Endothelial cell of umbilical vein (primary cell): ENCODE measurements at regions not wholly inside any gene's neighbourhood (a gene's known extent, or its start where the extent isn't known, plus 50 kb on each side); places are given as distances from the start of the nearest gene placed in this dataset.

Experiments used
- BruUV-seq: library from RNA; stranded (reverse); fragments of 400-500 nt; replicated peaks from 2 replicates; lab custom pipeline; 2021; lab: Mats Ljungman, UMichigan
- CTCF ChIA-PET: fragments of 300-600, 350-600 bp; sonication (Branson Sonifier 250); formaldehyde crosslinking; loops from one replicate; lab custom pipeline; 2021; ENCODE audit warnings: antibody characterized with exemption, inconsistent platforms; lab: Charles Lee
- POLR2A ChIA-PET: fragments of 300-600, 350-600 bp; sonication (Branson Sonifier 250); formaldehyde crosslinking; loops from one replicate; lab custom pipeline; 2021; ENCODE audit warnings: antibody characterized with exemption, inconsistent platforms; lab: Charles Lee
- DNase-seq: peaks from one replicate; pipeline ENCODE4 v3.0.0-alpha.2; 2011; ENCODE audit warnings: low read depth, low spot score
- FAIRE-seq: peaks from 2 replicates; lab custom pipeline; 2011; peaks lifted over from hg19 to GRCh38; lab: Jason Lieb, UNC
- H2AFZ ChIP-seq: 2 replicates; pipeline ENCODE4 v1.6.0; 2012; ENCODE audit warnings: low read depth, low read length, control low read depth, inconsistent platforms
- H3K27ac ChIP-seq: 2 replicates; pipeline ENCODE4 v1.5.1; 2011; ENCODE audit warnings: low read depth, mild to moderate bottlenecking, control low read depth, low read length, moderate library complexity; ENCODE audit not compliant: insufficient read depth
- H3K27me3 ChIP-seq, 2 experiments: 2 replicates each; pipeline versions ENCODE4 v1.6.0 to v1.6.1; 2011; ENCODE audit warnings: low read length in 2 of 2, mixed read lengths in 1 of 2; ENCODE audit not compliant: control insufficient read depth in 2 of 2, insufficient read depth in 2 of 2
- H3K36me3 ChIP-seq, 2 experiments: 2 replicates in 1 of 2; 3 replicates in 1 of 2; pipeline ENCODE4 v1.5.1; 2011; ENCODE audit warnings: low read length in 2 of 2, mild to moderate bottlenecking in 1 of 2, moderate library complexity in 1 of 2; ENCODE audit not compliant: control insufficient read depth in 2 of 2, insufficient read depth in 2 of 2; ENCODE audit errors: extremely low read depth in 1 of 2
- H3K4me1 ChIP-seq: 3 replicates; pipeline ENCODE4 v1.5.1; 2011; ENCODE audit warnings: mild to moderate bottlenecking, low read length; ENCODE audit not compliant: control insufficient read depth, insufficient read depth; ENCODE audit errors: extremely low read depth
- H3K4me2 ChIP-seq: 2 replicates; pipeline ENCODE4 v1.6.1; 2011; ENCODE audit warnings: low read length, control low read depth, mixed read lengths; ENCODE audit not compliant: insufficient read depth
- H3K4me3 ChIP-seq, 3 experiments: fragments of 200-600 bp in 1 of 3; sonication (generic), shearing (Covaris generic) in 1 of 3; replicated peaks in 1 of 3; 2 replicates each; pipeline ENCODE4 v1.5.1; 2011 to 2016; ENCODE audit warnings: control low read depth in 3 of 3, low read length in 3 of 3, mild to moderate bottlenecking in 2 of 3, inconsistent platforms in 1 of 3, low read depth in 1 of 3, moderate library complexity in 1 of 3; ENCODE audit not compliant: insufficient read depth in 1 of 3
- H3K79me2 ChIP-seq: 2 replicates; pipeline ENCODE4 v1.6.0; 2012; ENCODE audit warnings: low read length, inconsistent platforms; ENCODE audit not compliant: control insufficient read depth, insufficient read depth
- H3K9ac ChIP-seq: replicated peaks from 2 replicates; pipeline ENCODE3; 2011; ENCODE audit warnings: low read length, control low read depth; ENCODE audit not compliant: insufficient read depth; ENCODE audit errors: extremely low read depth
- H3K9me1 ChIP-seq: replicated peaks from 3 replicates; pipeline ENCODE4 v1.6.0; 2011; ENCODE audit warnings: mild to moderate bottlenecking, low read length; ENCODE audit not compliant: control insufficient read depth, insufficient read depth; ENCODE audit errors: extremely low read depth
- H3K9me3 ChIP-seq: replicated peaks from 2 replicates; pipeline ENCODE4 v1.5.1; 2012; ENCODE audit warnings: low read length, inconsistent platforms; ENCODE audit not compliant: control insufficient read depth, insufficient read depth
- H4K20me1 ChIP-seq: replicated peaks from 2 replicates; pipeline ENCODE3; 2011; ENCODE audit warnings: mild to moderate bottlenecking, low read length; ENCODE audit not compliant: control insufficient read depth, insufficient read depth; ENCODE audit errors: extremely low read depth
- EZH2 ChIP-seq: IDR thresholded peaks from 2 replicates; pipeline ENCODE4 v1.6.1; 2012; ENCODE audit warnings: borderline replicate concordance, low read depth, mild to moderate bottlenecking, moderate library complexity, low read length, inconsistent platforms; ENCODE audit not compliant: severe bottlenecking
- JUN ChIP-seq: IDR thresholded peaks from 2 replicates; pipeline ENCODE4 v1.6.1; 2011; ENCODE audit warnings: borderline replicate concordance, low read depth; ENCODE audit not compliant: insufficient read length, insufficient read depth
- MYC ChIP-seq: IDR thresholded peaks from one replicate; pipeline ENCODE4 v1.6.1; 2011; ENCODE audit warnings: mild to moderate bottlenecking, low read depth, low read length
- POLR2A ChIP-seq: IDR thresholded peaks from 2 replicates; pipeline ENCODE4 v1.6.1; 2012; ENCODE audit warnings: low read depth, mild to moderate bottlenecking, control low read depth, low read length
- dilution Hi-C: fragments of 300-500 bp; cut with MboI; formaldehyde crosslinking; loops from one replicate; pipeline ENCODE4 v1.15.0; 2019; ENCODE audit warnings: low sequenced_read_pairs; ENCODE audit not compliant: extremely low pct_ligation_motif_present
- intact Hi-C: fragments of 100-400 bp; cut with micrococcal nuclease; formaldehyde crosslinking; loops from one replicate; pipeline ENCODE4 v1.10.0; 2022
- TF ChIP-seq, protein P1 (sequence below), 2 donors: IDR thresholded peaks; 1 replicate in 1 of 2; 2 replicates in 1 of 2; pipeline ENCODE4 v1.5.1; 2011; ENCODE audit warnings: low read length in 2 of 2, mild to moderate bottlenecking in 2 of 2, moderate library complexity in 2 of 2, control low read depth in 1 of 2, inconsistent platforms in 1 of 2, low read depth in 1 of 2; ENCODE audit not compliant: insufficient read depth in 1 of 2; ENCODE audit errors: extremely low read depth in 1 of 2
- TF ChIP-seq, protein P2 (sequence below): IDR thresholded peaks from 2 replicates; pipeline ENCODE4 v1.6.1; 2011; ENCODE audit not compliant: insufficient read depth, insufficient read length

DNA sequence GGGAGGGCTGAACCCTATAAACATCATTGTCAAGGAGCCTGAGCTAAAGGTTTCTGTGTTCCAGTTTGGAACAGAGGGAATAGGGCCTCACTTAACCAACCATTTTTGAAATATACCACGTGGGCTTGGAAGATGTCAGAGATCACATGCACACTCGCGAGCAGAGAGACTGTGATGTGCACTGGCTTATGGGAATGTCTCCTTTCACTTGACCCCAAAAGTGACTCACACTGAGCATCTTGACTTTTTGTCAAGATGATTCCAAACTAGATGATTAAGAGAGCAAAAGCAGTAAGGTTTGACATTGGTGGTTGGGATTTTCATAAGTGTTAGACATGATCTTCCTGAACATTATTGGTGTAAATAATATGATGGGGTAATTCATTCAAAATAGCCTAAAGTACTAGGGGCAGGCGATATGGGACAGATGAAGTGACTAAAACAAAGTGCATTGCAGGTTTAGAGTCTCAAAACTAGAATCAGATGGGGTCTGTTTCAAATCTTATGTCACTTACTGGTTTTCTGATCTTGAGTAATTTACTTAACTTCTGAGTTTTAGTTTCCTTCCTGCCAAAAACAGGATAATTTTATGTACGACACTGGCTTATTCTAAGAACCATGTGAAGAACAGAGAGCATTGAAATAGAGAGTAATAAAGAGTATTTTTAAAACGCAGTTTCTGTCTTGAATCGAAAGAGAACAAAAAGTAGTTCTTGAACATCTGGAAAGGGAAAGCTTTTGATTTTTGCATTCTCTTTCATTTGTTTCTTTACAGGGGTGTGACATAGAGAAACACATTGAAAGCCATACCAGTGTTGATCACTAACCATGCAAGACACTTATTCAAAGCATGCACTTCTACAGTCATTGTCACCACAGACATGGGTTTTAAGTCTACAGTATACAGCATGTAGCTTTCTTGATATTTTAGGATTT is 383.0 kb downstream of the DIRAS2 start:
- intact Hi-C loops, result no loop called here
- Histone ChIP-seq H3K9ac (no peak overlapping the region), H3K27ac (no peak overlapping the region), H3K4me1 (no peaks in the 10 kb centered on the region), H3K4me2 (no peak overlapping the region), H3K27me3 (no peaks in the 10 kb centered on the region), H3K36me3 (no peaks in the 10 kb centered on the region), H2AFZ (no peak overlapping the region), H4K20me1 (no peaks in the 10 kb centered on the region), H3K4me3 (no peak overlapping the region), H3K79me2 (no peaks in the 10 kb centered on the region), H3K9me3 (peaks cover 3% of the 10 kb centered on the region), H3K9me1 (no peaks in the 10 kb centered on the region)
- FAIRE-seq (no peak), DNase-seq (no peak)
- POLR2A ChIA-PET, result no interaction called here
- no peak for TF ChIP-seq POLR2A
- TF ChIP-seq EZH2, result no peak
- TF ChIP-seq, protein P1, sequence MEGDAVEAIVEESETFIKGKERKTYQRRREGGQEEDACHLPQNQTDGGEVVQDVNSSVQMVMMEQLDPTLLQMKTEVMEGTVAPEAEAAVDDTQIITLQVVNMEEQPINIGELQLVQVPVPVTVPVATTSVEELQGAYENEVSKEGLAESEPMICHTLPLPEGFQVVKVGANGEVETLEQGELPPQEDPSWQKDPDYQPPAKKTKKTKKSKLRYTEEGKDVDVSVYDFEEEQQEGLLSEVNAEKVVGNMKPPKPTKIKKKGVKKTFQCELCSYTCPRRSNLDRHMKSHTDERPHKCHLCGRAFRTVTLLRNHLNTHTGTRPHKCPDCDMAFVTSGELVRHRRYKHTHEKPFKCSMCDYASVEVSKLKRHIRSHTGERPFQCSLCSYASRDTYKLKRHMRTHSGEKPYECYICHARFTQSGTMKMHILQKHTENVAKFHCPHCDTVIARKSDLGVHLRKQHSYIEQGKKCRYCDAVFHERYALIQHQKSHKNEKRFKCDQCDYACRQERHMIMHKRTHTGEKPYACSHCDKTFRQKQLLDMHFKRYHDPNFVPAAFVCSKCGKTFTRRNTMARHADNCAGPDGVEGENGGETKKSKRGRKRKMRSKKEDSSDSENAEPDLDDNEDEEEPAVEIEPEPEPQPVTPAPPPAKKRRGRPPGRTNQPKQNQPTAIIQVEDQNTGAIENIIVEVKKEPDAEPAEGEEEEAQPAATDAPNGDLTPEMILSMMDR (IDR thresholded peaks at IDR 0.05; ENCODE audit: extremely low read depth in 1 of 2, insufficient read depth in 1 of 2, low read depth in 1 of 2, low read length in 2 of 2), result no peak
- TF ChIP-seq, protein P2, sequence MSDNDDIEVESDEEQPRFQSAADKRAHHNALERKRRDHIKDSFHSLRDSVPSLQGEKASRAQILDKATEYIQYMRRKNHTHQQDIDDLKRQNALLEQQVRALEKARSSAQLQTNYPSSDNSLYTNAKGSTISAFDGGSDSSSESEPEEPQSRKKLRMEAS, result no peak
- TF ChIP-seq JUN, result no peak
- TF ChIP-seq MYC, result no peak
- dilution Hi-C loops, result no loop called here
- no TSS peak for BruUV-seq
- CTCF ChIA-PET, result no interaction called here
